Inferior parietal cortex (tissue), 1 donor: ENCODE measurements at regions not wholly inside any gene's neighbourhood (a gene's known extent, or its start where the extent isn't known, plus 50 kb on each side); places are given as distances from the start of the nearest gene placed in this dataset.

Experiments
- DNase-seq: peaks from one replicate; pipeline ENCODE4 v3.0.0-alpha.2; 2016; ENCODE audit errors: extremely low spot score

DNA sequence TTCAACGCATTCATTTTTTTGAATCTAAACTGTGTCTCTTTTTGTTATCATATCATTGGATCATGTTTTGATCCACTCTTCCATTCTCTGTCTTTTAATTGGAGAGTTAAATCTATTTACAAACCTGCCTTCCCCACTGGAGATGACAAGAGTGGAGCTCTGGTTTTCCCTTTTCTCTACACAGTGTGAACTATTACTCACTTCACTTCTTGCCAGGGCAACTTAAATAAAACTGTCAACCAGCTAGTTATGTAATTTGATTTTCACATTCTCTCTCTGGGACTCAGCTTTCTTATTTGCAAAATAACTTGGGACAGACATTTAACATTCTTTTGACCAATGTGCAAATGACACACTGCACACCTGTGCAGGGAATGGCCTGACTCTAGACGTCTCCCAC is 230.8 kb upstream of the CST7 start:
- peak; percentile 20 for DNase-seq

DNA sequence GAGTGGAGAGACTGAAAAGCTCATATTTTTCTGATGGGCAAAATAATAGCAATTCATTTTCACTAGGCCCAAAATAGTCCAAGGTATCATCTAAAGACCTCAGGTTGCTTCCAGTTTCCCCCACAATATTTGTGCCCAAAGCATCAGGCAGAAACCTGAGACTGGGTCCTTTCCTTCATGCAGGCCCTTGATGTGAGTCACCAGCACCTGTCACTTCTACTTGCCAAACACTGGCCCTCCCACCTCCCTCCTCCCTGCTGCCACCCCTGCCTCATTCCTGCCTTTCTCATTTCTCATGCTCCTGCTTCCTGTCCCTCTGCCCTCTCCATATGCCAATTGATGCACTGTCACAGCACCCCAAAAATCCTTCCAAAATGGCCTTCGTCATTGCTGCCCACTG is 230.4 kb upstream of the CST7 start:
- DNase-seq, result no peak

DNA sequence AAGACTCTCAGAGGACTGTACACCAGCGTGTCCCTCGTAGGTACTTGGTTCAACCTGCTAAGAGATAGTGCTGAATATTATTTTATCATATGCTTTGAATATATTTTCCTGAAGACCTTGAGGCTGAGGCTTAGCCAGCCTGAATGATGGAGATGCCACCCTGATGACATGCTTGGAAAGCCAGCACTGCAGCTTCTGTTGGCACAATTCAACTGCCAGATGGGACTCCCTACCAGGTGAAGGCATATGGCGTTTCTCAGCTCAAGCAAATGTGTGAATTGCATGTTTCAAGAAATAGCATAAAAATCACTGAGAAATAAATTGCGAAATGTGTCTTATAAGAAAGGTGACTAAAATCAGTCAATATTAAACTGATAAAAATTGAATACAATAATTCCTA is 228.1 kb upstream of the CST7 start:
- DNase-seq, result peak; percentile 18

DNA sequence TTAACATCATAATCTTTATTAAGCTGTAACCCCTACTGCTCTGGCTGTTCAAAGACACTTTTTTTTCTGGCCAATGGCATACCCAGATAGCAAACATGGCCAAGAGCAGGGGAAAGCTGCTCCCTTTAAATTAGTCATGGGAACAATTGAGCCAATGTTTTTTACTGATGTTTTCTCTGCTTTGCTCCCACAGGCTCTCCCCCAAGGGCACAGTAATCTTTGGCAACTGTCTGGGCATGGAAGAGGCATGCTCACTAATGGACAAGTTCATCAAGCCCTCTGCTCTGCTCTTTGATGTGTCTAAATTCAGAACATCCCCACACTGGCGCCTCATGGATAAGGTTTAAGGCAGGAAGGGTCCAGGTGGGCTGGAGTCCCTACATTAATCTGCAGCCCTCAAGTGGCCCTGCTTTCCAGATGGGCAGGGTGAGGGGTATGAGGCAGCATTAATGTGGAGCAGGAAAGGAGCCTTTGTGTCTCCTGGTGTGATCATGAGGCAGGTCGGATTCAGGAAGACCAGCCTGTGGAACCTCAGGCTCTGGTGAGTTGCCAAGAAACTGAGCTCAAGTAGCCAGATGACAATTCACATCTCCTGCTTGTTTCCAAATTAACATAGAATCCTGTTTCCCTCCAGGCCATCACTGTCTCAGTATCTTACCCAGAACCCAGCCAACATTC is 227.0 kb upstream of the CST7 start:
- no peak for DNase-seq

DNA sequence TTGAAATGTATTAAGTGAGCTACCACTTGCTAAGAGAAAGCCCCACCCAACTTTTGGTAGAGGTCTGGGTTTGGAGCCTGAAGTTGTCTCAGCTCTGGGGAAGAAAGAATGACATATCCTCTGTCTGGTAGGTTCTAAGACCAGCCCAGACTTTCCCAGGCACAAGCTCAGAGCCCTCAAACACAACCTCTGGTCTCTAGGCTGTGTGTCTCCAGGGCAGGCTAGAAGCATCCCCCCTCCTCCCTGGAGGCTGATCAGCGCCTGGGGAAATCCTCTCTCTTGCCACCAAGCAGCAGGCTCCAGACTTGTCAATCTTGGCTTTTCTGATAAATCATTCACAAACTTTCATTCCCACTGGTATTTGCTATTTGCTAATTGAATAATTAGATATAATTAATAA is 226.5 kb upstream of the CST7 start:
- no peak for DNase-seq

DNA sequence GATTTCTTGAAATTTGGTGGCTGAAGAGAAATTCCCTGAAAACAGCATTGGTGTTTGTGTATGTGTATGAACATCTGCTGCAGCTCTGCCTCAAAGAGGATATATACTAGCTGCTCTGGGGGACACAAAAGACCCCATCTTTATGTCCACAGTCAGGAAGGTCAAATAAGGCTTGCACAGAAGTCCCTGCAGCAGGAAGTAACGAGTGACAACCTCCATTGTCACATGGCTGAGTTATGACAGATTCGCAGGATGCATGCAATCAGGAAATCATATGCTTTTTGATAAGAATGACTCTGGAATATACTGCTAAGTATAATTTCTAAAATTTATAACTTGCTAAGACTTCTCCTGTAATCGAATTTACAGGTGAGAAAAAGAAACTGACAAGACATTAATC is 225.9 kb upstream of the CST7 start:
- DNase-seq, result no peak

DNA sequence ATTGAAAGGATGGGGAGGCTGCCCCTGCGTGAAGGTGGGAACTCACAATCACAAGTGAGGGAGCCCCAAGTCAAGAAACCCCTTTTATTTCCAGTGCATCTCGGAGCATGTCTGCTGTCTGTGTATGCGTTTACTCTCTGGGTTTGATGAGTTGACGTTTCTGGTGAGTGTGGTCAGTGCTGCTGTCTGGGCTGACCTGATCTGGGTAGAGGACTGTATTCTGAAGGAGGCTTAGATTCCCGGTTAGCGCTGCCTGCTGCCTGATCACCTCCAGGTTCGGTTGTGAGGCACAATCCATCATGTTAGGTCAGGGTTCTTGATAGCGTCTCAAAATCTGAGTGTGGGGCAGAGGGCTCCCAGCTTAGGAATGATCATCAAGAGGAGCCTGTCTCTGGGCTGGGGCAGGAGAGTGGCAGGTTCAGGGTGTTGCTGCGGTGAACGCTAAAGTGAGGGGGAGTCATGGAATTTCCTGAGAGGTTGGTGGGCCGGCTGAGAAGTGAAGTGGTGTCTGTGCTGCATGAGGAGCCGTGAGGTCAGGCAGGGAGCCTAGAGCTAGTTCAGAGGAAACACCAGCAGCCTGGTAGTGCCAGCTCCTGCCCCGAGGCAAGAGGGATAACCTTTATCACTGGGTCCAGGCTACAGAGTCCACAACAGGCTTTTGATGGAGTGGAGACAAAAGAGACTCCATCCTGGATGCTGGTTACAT is 225.3 kb upstream of the CST7 start:
- DNase-seq, result no peak

DNA sequence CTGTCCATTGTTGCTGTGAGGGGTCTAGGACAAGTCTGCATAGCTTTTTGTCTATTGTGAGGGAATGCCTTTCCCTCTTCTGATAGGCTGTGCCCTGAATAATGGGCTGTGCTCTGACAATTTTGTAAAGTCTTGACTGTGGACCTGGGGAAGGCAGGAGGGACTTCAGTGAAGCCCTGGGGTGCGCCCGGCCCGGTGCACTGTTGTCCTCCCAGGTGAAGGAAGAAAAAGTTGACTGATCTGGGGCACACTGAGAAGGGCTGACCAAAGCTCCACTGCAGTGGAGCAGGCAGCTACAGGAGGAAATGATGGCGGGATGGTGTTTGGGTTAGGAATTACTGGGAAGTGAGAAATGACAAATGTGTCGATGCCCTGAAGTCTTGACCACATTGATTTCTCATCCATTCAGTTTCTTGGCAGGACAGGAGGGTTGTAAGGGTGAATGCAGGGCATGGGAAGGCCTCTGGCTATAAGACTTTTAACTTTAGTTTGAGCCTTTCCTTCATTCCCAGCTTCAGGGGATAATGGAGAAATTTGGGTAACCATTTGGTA is 224.0 kb upstream of the CST7 start:
- no peak for DNase-seq

DNA sequence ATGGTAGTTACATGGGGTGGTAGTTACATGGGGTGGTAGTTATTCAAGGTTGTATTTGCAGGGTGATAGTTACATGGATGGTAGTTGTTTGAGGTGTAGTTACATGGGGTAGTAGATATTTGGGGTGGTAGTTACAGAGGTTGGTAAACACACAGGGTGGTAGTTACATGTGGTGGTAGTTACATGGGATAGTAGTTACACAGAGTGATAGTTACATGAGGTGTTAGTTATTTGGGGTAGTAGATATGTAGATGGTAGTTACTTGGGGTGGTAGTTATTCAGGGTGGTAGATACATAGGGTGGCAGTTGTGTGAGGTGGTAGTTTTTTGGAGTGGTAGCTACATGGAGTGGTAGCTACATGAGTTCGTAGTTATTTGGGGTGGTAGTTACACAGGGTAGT is 221.3 kb upstream of the CST7 start:
- DNase-seq, result no peak

DNA sequence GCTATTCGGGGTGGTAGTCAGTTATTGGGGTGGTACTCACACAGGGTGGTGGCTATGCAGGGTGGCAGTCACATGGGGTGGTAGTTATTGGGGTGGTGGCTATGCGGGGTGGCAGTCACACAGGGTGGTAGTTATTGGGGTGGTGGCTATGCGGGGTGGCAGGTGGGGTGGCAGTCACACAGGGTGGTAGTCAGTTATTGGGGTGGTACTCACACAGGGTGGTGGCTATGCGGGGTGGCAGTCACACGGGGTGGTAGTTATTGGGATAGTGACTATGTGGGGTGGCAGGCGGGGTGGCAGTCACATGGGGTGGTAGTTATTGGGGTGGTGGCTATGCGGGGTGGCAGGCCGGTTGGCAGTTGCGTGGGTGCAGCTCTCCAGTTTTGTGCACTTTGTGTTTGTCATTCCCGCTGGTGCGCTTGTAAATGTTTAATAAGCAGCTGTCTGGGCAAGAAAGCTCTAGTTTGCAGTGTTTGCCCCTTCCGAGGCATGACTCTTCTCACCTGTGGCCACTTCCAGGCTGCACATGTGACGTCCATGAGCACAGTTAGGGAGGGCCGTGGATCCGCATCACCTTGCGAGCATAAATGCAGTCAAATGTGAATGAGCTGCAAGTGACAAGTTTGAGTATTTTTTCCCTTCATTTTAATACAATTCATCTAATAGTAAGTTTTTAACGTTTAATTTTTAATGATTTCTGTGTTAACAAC is 219.0 kb upstream of the CST7 start:
- DNase-seq, result no peak

DNA sequence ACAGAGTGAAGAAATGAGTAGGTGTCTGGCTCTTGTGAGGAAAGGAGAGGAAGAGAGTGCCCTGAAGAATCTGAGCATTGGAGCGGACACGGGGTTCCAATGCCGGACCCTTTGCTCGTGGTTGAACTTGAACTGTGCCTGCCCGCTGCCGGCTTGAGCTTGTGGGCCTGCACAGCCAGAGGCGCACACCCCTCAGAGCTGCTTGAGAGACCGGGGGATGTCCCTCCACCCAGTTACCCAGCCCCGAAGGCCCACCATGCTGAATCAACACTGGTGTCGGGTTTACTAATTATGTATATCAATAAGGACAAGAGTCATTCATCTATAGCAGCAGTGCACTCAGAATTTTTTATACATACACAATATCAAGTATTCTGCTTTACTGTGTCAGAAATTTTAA is 218.3 kb upstream of the CST7 start:
- DNase-seq, result no peak

DNA sequence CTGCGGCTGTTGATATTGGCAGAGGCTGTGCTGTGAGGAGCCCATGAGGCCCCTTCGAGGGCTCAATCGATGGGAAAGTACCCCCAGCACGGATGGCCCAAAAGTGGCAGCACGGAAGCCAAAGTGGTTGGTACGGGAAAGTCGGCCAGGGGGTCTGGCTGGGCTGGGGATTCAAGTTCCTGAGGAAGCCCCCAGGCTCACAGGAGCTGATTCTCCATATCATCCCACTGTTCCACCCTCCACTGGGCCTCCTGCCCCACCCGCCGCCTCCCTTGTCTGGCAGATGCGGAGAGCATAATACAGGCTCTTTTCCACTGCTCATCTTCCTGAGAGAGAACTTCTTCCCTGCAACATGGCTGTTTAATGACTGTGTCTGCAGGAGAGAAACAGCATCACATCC is 217.8 kb upstream of the CST7 start:
- DNase-seq, result no peak

DNA sequence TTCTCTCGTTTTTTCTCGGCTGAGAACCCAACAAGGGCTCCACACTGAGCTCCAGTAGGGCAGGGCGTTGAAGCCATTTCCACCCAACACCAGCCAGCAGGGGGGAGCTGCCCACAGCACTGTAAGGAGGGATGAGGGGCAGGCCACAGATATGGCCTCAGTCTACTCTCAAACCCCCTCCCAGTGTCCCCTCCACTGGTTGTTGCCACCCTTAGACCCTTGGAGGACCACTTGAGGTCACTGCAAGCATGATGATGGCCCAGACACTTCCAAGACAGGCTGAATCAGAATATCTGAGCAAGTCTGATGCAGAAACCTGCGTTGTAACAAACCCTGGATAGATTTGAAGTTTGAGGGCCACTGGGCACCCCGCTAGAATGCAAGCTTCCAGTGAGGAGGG is 217.0 kb upstream of the CST7 start:
- no peak for DNase-seq

DNA sequence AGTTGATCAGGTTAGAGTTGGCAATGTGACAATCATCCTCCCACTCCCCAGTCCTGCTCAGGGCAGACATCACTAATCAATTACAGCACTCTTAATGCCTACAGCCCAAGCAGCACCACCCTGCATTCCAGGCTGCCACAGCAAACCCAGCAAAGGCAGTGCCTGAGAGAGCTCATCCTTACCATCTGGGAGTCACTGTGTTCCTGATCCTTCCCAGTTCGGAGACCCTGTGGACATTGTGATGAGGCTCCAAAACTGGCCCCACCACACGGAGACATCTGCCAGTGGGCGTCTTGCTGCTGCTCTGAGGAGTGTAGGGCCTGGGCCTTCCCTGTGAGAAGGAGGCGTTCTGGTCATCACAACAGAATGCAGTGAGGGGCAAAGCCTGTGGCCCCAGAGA is 216.5 kb upstream of the CST7 start:
- no peak for DNase-seq

DNA sequence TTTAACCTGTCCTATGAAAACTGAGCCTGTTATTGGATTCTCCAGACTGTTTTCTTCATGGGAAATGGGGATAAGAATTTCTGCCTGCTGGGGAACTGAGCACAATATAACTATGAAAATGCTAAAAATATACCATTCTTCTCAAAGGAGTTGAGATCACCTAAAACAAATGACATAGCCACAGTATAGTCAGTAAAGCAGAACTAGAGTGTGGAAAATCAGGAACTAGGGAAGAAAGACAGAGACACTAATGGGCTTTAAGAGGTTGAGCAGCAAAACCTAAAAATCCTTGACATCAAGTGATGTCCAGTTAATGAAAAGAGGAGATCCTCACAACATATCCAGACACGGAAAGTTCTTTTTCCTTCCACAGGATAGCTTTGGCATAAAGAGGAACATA is 215.7 kb upstream of the CST7 start:
- no peak for DNase-seq

DNA sequence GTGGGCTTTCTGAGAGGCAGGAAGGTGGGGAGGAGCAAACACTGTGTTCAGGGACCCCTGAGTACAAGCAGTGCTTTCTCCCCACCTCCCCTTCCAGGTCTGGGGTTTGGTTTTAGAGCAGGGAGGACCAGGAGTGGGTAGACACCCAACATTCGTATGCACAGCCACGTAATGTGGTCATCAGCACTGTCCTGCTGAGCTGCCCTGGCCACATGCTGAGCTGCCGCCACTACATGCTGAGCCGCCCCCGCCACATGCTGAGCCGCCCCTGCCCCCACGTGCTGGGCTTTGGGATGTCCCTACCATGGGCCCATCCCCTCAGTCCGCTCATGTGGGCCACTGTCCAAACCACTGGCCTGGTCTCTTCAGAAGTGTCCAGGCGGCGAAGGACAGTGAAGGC is 214.9 kb upstream of the CST7 start:
- DNase-seq, result no peak

DNA sequence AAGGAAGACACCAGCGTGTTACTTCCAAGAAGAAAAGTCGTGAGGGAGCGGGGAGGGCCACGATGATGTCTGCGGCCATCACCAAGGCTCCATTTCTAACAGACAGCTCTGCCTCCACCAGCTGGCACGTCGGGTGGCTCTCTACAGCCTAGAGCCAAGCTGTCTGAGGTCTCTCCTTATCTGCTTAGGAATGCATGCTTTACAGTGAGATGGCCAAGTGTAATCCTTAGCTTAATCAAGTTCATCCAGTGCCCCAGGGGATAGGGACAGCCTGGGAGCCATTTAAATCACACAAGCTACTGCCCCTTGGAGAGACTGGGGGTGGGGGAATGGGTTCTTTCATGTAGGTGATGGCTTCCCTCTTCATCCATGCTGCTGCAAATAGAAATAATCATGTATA is 213.8 kb upstream of the CST7 start:
- DNase-seq, result no peak

DNA sequence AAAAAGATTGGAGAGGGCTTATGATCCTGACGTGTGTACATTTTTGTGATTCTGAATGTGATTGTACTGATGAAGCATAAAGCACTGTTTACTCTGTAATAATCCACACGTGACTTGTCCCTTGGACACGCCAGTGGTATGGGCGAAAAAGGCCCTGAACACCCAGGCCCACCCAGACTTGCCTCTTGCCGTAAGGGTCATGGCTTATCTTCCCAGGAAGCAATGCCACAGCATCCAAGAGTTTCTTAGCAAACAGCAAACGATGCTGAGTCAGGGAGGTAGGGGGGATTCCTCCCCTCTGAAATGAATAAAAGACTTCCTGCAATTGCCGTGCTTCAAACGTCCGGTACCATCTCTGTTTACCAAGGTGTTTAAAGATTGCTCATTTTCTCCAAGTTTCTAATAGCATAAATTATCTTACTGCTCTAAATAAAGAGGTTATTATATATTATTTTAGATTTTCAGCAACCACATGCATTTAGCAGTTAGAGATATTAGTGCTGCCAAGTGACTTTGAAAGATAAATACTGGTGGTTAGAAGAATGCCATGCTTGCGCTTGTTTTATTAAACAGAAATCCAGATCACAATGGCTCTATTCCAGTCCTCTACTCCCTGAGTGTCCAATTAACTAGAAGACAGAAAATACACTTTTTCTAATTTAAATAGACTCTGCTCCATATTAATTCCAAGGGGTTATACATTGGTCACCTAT is 212.8 kb upstream of the CST7 start:
- no peak for DNase-seq

DNA sequence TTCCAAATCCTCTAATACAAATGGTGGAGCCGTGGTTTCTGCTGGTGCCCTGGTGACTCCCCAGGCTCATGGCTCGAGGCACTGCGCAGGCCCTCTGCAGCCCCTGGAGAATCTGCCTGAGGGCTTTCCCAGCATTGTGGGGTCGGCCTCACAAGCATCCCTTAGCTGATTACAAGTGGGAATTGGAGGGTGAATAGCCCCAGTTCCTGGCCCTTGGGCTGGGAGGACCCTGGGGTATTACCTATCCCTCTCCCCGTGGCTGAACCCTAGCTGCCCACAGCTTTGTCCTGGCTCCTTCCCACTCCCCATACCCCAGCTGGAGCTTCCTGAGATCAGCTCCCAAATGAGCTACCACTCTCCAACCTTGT is 212.2 kb upstream of the CST7 start:
- no peak for DNase-seq

DNA sequence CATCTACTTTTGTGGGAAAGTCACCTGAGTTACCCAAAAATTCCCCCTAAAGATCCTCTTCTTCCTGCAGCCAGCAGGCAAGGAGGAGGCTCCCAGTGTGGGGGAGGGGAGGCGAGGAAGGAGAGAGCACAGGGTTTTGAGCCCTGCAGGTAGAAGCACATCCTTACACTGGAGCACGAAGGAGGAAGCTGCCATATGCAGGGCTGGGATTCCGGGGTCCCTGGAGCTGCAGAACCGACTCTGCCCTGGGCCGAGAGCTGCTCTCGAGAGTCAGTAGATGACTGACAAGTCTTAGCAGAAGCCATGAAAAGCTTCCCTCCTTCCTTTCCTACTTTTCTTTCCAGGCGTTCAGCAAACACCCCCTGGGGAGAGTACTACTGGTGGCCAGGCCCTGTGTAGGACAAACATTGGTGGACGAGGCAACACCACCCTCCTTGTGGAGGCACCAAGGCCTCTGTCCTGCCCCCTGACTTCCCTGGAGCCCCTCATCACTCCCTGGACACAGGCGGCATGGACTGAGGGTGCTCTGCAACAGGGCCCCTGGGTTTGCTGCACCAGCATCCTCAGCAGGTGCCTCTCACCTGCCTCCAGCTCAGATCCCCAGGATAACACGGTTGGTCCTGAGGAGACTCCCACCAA is 211.7 kb upstream of the CST7 start:
- no peak for DNase-seq

DNA sequence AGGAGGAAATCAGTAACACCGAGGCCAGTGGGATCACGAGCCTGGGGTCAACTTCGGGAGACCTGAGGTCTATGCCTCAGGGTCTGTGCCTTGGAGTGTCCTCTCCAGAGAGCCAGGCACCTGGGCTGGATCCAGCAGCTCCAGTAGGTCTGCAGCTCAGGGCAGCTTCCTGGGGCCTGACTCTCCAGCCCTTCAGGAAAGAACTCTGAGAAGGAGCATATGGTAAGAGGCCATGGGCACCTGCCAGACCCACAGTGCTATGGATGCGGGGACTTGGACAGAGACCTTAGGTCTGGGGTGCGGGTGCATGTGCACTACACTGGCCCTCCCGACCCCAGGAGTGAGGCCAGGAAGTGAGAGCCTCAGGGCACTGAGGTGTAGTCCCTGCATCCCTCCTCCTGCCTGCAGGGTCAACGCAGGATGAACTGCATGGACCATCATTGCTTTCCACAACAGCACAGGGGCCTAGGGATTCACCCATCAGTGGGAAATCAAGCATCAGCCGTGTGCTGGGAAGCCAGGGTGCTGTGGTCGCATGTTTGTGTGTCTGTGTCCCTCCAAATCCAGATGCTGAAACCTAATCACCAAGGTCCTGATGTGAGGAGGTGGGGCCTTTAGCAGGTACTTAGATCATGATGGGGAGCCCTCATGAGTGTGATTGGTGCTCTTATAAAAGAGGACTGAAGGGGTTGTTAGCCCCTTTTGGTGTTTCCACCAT is 210.9 kb upstream of the CST7 start:
- no peak for DNase-seq
